HL-60 (cell line): ENCODE measurements at regions not wholly inside any gene's neighbourhood (a gene's known extent, or its start where the extent isn't known, plus 50 kb on each side); places are given as distances from the start of the nearest gene placed in this dataset.

Experiments
- DNase-seq, 2 experiments: peaks; one replicate each; pipeline ENCODE4 v3.0.0-alpha.2; 2010 to 2020; ENCODE audit warnings: low read depth in 1 of 2, low spot score in 1 of 2
- H3K27ac ChIP-seq: fragments of 250-450 bp; sonication (Bioruptor Pico); replicated peaks from 2 replicates; pipeline ENCODE4 v1.5.1; 2020; ENCODE audit warnings: mild to moderate bottlenecking, moderate library complexity
- H3K27me3 ChIP-seq: fragments of 250-450 bp; sonication (Bioruptor Pico); 2 replicates; pipeline ENCODE4 v1.5.1; 2021; ENCODE audit warnings: mild to moderate bottlenecking, moderate library complexity; ENCODE audit not compliant: insufficient read depth, poor library complexity, severe bottlenecking
- H3K4me3 ChIP-seq: replicated peaks from 2 replicates; pipeline ENCODE4 v1.5.1; 2011; ENCODE audit warnings: mild to moderate bottlenecking, control low read depth, low read length; ENCODE audit not compliant: insufficient read depth
- CTCF ChIP-seq: IDR thresholded peaks from one replicate; pipeline ENCODE4 v1.5.1; 2011; ENCODE audit warnings: low read length, control low read depth, inconsistent platforms; ENCODE audit not compliant: insufficient read depth
- GABPA ChIP-seq: IDR thresholded peaks from 2 replicates; pipeline ENCODE4 v1.6.1; 2012; ENCODE audit warnings: low read depth
- POLR2AphosphoS5 ChIP-seq: IDR thresholded peaks from 2 replicates; pipeline ENCODE4 v1.6.1; 2012; ENCODE audit warnings: low read depth
- REST ChIP-seq: IDR thresholded peaks from 2 replicates; pipeline ENCODE4 v1.6.1; 2012; ENCODE audit warnings: low read depth; ENCODE audit not compliant: insufficient replicate concordance
- SPI1 ChIP-seq: IDR thresholded peaks from 2 replicates; pipeline ENCODE4 v1.6.1; 2012; ENCODE audit warnings: low read depth, mild to moderate bottlenecking, borderline replicate concordance

DNA sequence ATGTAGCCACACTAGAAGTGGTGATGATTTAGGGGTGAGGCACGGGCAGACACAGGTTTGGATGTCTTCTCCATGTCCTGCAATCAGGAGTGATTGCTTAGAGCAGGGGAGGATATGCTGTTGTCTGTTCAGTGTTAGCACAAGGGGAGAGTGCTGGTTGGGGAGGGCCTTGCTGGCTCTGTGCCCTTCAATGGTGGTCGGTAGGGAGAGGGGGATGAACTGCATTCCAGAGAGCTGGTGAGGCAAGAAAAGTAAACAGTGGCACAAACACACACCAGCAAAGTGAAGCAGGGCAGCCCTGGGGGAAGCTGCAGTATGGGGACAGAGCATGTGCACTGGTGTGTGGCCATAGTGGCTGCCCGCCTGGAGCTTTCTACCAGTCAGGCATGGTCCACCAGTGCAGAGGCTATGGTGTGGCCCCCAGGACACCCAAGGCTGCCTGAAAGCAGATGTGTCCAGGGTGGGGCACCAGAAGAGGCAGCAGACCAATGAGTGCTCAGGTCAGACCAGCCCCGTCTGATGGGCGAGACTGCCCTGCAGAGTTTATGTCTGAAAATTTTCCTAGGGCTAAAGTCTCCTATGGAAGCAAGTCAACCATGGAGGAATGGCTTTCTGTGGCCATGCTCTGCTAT, 1676.9 kb downstream of the PCDH9 start:
- no peak for DNase-seq
- no peak overlapping the region for H3K4me3 ChIP-seq
- no peaks in the 10 kb centered on the region for H3K27me3 ChIP-seq
- no peak overlapping the region for H3K27ac ChIP-seq
- no peak for TF ChIP-seq GABPA
- TF ChIP-seq CTCF, result no peak
- no peak for TF ChIP-seq SPI1
- no peak for TF ChIP-seq POLR2AphosphoS5
- TF ChIP-seq REST, result no peak

DNA sequence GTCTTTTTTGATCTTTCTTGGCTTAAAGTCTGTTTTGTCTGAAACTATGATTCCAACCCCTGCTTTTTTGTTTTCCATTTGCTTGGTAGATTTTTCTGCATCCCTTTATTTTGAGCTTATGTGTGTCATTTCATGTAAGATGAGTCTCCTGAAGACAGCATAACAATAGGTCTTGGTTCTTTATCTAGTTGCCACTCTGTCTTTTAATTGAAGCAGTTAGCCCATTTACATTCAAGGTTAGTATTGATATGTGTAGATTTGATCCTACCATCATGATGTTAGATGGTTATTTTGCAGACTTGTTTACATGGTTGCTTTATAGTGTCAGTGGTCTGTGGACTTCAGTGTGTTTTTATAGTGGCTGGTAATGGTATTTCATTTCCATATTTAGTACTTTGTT, 1678.9 kb downstream of the PCDH9 start:
- no peak overlapping the region for H3K27ac ChIP-seq
- no peak for DNase-seq
- no peak for TF ChIP-seq POLR2AphosphoS5
- no peak for TF ChIP-seq GABPA
- H3K4me3 ChIP-seq, result no peak overlapping the region
- no peaks in the 10 kb centered on the region for H3K27me3 ChIP-seq

DNA sequence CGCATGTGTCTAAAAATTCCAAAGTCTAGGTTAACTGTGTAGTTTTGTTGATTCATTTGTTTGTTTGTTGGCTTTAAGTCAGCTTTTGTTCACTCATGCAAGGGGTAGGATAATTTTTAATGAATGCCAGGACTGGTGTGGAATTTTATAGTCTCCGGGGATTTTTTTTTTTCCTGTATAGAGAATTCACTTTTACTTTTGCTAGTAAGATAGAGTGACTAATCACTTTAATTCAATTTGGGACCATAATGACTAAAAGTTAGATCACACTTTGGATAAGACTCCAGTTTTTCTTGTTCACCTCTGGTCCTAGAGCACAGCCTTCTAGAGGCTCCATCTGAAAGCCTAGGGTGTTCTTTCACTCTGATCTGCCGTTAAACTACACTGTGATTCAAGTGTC, 1690.0 kb downstream of the PCDH9 start:
- no peak for DNase-seq
- Histone ChIP-seq H3K27me3 (no peaks in the 10 kb centered on the region), H3K4me3 (no peak overlapping the region), H3K27ac (no peak overlapping the region)
- no peak for TF ChIP-seq GABPA
- no peak for TF ChIP-seq SPI1
- TF ChIP-seq POLR2AphosphoS5, result no peak
- no peak for TF ChIP-seq CTCF
- no peak for TF ChIP-seq REST

- Histone ChIP-seq H3K4me3 (no peak overlapping the region), H3K27me3 (no peaks in the 10 kb centered on the region), H3K27ac (no peak overlapping the region)
- TF ChIP-seq GABPA, result no peak
- TF ChIP-seq CTCF, result no peak
- TF ChIP-seq REST, result no peak
- TF ChIP-seq SPI1, result no peak
- no peak for TF ChIP-seq POLR2AphosphoS5
- DNase-seq, result no peak
These were observed 1694.8 kb downstream of the PCDH9 start for GRCh38 chr13:65535370-65535769.
